Activated naive CD4-positive, alpha-beta T cell treated with anti-CD3 and anti-CD28 coated beads, Interleukin-2, amount 50 U/mL, for 16 hours (primary cell): ENCODE measurements at regions not wholly inside any gene's neighbourhood (a gene's known extent, or its start where the extent isn't known, plus 50 kb on each side); places are given as distances from the start of the nearest gene placed in this dataset.
"Not testable (repeated sequence)": the region's sequence is repeated elsewhere in the genome, so short reads cannot be mapped to it uniquely, and the experiment has no call there.

Experiments
- DNase-seq: peaks from one replicate; pipeline ENCODE4 v3.0.0-alpha.2; 2020

DNA sequence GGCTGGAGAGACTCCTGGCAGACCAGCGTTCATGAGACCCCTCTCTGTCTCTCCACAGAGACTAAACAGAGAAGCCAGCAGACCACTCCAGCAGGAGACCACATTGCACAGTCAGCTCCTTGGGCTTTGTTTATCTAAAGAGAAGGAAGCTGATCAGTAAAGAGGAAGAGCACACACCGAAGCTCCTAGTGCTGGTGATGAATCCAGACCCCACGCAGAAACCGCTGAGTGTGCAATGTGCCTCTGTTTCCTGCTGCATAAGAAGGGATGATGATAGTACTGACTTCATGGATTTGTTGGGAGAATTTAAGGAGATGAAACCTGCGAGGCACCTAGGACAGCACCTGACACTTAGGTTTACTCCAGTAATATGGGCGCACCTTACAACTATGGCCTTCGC is 544.1 kb upstream of the ID2 start:
- no peak for DNase-seq

DNA sequence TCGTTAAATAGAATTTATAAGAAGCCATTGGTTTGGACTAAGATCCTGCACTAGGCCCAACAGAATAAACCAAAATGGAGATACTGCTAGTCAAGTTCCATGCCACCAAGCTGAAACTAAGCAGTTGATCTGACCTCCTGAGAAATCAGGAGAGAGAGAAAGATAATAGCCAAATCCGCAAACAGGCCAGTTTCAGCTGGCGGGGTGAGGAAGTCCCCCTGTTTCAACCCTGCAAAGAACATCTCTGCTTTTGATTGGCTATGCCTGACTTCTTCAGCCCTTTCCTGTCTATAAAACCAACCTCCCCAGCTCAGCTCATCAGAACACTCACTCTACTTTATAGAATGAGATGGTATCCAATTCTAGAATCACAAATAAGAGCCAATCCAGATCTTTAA is 543.3 kb upstream of the ID2 start:
- no peak for DNase-seq

DNA sequence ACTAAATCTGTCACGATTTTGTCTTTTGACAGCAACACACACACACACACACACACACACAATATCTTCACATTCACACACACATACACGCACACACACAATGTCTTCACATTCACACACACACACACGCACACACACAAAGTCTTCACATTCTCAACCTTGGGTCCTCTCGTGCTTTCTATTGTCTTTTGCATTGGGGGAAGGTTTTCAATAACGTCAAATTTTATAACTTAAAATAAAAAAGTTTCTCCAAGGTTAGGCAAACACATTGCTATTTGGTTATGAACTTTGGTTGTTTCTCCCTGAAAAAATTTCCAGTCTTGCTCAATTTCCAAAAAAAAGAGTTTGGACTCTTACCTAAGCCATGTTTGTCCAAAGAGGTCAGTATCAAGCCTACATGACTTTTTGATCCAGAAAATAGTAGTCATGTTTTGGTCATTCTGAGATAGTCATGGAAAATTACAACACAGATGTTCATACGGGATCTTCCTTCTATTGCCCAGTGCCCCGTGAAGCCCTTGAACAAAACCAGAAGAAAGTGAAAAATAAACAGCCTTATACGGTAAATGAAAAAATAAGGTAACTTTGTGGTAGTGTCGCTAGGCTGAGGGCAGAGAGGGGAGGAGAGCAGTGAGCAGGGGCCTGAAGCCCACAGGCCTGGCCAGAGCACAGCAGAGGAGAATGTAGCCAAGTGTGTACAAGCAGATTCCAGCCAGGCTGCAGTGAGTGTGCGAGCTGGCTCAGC is 542.8 kb upstream of the ID2 start:
- no peak for DNase-seq

DNA sequence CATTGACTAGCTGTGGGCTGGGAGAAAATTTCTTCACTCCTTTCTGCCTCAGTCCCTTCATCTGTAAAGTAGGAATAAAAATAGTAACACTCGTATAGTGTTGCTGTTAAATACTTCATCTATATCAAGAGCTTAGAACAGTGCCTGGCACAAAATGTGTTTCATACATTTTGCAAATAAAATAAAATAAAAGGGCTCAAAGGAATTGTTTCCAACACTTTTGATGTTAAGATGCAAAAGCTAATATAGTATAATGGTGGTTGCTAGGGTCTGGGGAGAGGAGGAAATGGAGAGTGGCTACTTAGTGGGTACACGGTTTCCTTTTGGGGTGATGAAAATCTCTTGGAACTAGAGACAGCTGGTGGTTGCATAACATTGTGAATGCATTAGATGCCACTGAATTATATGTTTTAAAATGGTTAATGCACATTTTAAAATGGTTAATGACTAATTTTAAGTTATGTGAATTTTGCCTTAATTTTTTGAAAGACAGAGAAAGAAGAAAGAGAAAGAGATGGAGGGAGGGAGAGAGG is 542.1 kb upstream of the ID2 start:
- DNase-seq, result no peak

DNA sequence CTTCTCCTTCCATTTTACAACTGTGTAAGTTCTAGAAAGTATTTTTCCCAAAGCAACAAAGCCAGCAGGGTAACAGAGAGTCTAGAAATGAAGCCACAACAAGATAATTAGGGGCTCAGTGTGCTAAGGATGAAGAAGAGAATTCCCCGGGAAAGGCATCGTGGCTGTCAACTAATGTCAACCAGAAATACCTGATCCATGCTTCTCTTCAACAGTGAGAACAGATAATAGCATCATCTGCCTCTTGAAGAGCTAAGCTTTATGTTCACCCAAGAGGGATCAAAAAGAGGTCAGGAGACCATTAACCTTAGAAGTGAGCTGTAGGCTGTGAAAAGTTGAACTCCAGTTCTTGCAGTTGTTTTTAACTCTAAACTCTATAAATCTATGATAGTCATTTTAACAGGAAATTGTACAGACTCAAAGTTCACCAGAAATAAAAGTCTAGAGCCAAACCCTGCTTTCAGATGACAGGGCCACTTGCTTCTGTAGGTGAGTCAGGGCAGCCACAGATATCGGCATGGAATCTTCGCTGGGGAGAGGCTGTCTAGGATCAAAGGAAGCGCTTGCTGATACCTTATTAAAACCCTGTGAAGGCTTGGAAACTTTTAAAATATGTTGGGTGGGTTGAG is 540.7 kb upstream of the ID2 start:
- DNase-seq, result no peak

DNA sequence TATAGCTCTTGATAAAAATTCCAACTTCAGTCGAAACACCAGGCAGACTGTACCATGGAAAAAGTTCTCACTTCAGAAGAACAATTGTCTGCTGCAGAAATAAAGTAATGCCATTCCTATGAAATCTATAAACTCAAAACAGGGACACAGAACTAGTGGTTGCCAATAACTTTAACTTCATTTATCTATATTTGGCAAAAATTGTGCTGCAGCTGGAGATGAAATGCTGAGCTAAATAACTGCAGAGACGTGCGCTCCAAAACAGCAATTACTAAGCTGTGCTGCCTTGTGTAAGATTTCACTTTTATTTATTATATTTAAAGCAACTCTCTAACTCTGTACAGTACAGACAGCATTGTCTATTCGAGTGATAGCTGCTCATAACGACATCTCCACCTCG is 540.1 kb upstream of the ID2 start:
- no peak for DNase-seq

DNA sequence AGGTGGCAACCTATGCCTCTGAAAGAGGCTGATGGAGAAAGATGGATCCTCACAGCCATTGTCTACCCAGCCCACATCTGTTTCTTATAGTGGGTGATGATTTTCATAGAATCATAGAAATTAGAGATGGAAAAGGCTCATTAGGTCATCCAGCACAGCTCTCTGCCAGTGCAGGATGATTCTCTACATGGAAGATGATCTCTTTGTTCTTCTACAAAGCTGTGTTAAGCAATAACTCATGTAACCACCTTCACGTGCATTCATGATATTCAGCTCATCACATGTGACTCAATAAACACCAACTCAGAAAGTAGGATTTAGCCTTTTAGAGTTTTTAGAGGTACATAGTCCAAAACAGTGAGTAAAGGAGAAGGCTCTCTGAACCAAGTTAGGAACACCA is 539.4 kb upstream of the ID2 start:
- DNase-seq, result no peak

DNA sequence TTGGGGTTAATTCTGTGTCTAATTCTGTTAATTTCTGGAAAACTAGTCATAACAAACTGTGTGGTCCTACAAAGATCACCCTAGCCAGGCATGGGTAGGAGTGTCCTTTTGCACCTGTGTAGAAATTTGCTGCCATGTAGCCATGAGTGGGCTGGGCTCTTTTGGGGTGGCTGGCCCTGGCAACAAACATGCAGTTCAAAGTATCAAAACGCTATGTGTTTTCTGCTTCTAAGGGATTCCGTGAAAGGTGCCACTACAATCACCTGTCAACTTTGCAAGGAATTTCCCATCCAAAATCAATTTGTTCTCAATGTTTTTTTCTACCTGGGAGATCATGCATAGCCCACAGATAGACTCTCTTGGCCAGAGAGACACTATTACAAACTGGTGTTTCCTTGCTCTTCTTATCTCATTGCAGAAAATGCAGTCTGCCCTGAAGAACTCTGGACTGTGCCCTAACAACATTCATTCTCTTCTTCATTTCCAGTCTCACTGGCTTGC is 537.7 kb upstream of the ID2 start:
- DNase-seq, result no peak

DNA sequence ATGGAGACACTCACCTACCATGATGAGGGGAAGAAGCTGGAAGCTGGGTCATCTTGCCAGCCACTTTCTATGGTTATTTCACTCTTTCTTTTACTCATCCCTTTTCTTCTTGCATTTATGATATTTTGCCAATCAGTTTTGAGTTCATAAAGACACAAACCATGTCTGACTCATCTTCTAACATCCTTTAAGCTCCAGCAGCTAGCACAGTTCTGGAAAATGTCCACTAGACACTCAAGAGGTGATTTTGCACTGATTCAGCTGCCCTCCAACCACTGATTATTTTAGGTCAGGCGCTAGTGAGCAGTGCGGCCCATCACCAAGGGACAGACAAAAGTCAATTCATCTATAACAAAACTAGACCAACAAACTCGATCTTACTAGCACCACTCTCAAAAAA is 537.1 kb upstream of the ID2 start:
- no peak for DNase-seq

DNA sequence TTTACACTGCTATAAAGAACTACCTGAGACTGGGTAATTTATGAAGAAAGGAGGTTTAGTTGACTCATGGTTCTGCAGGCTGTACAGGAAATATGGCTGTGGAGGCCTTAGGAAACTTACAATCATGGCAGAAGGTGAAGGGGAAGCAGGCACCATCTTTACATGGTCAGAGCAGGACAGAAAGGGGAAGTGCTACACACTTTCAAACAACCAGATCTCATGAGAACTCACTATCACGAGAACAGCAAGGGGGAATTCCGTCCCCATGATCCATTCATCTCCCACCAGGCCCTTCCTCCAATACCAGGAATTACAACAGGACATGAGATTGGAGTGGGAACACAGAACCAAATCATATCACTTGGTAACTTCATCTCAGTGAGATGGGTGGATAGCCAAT is 536.5 kb upstream of the ID2 start:
- not testable (repeated sequence) for DNase-seq

DNA sequence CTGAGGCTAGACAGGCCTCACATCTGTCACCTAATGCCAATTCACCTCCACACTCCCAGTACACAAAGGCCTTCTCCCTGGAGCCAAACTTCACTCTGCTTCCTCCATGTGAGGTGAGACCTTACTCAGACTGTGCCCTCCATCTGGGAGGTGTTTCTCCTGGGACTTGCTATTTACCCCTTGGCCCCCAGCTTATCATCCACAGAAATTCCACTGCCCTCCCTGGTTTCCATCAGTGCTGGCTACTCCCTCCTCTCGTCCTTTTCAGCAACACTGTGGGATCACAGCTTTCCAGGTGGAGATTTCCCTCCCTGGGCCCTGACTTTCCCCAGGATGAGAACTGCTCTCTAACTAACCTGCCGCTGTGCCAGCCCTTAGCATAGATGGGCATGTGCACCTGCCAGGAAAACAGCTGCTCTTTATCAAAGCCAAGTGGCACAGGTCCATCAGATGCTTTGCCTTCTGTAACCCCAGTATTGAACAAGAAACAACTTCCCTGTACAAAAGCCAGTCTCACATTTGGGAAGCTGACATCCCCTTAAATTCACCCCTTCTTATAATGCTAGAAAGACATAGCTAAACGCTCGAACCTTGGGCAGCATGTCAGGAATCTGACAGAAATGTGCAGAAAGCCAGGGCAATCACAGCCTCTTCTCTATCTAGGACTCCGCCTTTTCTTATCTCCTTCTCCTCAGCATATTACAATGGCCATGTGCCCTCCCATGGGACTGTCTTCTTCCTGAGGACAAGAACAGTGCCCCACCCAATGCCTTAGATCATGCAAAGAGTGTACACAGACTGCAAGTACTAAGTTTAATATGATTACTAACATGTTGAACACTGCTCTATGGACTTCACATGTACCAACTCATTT is 535.5 kb upstream of the ID2 start:
- no peak for DNase-seq

DNA sequence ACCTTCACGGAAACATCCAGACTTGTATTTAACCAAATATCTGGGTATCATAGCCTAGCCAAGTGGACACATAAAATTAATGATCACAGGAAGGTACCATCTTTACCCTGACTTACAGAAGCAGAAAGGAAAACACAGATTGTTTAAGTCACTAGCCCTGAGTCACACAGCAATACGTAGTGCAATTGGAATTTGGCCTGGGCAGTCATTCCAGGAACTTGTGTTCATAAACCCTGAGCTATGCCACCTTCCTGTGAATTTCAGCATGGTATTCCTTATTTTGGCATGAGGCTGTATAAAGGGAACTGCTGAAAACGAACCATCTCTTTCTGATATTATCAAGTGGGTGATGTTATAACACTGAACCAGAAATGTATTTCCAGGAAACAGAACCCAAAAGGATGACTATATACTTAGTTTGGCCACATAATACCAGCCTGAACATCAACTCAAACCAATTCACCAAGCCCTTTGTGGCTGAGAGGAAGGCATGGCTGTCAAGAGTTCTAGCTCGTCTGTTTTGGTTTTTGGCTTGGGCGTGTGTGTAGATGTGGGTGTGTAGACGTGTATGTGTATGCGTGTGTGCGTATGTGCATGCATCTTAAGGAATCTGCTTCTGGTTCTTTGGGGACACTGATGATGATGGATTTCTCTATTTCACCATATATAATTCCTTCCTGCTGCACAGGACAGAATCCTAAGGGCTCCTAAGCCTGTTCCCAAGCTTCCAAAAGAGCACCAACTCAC is 533.4 kb upstream of the ID2 start:
- DNase-seq, result no peak

DNA sequence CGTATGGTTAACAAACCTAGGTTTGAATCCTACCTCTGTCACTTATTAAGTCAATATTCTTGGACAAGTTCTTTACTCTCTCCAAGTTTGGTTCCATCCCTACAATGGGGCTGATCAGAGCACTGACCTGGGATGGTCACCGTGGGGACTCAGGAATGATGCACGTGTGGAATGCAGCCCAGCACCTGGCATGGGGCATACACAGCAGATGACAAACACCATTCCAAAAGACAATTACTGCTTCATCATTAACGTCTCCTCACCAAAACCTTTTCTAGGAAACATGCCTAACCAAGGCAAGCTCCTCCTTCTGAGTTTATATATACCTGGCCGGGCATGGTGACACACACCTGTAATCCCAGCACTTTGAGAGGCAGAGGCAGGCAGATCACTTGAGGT is 532.9 kb upstream of the ID2 start:
- no peak for DNase-seq

DNA sequence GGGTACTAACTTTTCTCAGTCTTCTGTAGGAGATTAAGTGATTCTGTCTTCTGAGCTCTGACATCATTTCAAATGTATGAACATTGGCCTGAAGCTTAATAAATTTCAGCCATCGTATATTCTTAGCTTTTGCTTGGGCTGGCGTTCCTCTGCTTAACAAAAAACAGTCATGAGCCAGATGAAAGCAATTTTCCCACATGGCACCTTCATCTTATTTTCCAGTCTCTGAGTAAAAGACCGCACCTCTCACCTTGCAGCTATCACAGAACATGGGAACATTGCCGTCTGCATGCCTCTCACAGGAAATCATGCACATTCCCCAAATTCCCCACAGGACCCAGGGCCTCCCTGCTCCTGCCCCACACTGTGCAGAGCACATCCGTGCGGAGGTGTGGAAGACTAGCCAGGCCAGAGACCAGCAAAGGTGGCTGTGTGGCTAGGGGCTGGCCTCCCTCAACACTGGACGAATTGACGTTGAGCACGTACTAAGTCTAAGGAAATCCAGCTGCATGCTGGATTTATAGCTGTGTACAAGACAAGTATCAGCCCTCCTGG is 531.8 kb upstream of the ID2 start:
- no peak for DNase-seq

DNA sequence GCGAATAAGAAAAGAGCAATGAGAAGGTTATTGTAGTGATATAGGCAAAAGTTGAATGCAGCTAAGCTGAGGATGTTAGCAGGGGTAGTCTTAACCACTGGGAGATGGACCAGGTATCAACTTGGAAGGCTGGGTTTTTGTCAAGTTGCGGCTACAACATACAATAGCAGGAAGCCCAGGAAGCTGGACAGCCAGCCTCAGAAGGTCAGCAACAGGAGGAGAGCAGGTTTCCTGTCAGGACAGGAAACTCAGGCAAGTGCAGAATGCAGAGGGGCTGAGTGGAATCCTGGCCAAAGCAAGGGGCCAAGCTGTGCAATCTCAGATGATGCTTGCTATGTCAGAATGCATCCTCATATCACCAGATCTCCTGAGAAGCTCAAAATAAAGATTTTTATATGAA is 530.0 kb upstream of the ID2 start:
- DNase-seq, result no peak

DNA sequence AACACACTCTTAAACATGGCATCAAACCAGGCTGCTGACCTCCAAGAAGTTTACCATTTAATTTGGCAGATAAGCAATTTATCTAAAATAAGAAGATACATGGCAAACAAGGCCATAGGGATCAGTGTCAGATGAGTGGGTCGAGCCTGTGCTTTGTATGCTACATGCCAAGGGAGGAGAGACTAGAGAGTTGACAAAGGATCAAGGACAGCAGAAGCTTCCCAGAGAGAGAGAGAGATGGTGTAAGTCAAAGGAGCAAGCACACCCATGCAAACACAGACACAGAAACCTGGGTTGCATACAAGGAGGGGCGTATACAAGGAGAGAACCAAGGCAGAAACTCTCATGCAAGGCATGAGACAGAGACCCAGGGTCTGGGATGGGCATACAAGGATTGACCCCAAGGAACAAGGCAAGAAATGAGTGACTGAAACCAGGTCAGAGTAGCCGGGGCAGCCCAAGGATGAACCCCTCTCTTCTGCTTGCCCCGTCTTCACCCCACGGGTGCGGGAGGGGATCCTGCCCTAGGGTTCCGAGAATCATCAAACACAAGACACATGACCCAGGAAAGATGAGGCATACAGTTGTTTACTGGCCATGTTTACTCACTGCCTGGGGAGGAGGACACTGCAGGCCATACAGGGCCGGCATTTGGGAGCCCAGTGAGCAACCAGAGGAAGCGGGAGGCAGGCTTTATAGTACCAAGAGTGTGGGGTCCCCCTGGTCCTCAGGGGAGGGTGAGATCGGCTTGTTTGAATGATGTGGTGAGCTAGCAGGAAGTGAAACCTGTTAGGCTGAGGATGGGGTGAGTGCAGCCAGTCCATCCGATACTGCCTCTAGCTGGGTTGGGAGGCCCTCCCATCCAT is 529.2 kb upstream of the ID2 start:
- no peak for DNase-seq

DNA sequence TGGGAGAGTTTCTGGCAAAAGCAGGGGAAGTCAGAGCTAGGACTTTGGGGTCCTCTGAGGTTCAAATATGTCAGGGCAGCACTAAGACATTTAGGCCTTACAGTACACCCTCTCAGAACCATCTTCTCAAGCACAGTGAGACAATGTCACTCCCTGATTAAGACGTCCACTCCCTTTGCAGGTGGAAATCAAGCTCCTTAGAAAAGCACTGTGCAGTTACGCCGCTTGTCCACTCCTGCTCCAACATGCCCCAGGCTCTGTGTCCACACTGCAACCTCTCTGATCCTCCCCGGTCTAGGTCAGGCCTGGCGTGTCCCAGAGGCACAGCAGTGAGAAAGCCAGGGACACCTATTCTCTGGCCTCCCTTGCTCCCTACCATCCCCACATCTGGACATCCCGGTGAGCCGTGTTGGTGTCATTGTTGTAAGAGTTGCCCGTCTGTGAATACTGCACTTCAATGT is 528.6 kb upstream of the ID2 start:
- DNase-seq, result no peak

DNA sequence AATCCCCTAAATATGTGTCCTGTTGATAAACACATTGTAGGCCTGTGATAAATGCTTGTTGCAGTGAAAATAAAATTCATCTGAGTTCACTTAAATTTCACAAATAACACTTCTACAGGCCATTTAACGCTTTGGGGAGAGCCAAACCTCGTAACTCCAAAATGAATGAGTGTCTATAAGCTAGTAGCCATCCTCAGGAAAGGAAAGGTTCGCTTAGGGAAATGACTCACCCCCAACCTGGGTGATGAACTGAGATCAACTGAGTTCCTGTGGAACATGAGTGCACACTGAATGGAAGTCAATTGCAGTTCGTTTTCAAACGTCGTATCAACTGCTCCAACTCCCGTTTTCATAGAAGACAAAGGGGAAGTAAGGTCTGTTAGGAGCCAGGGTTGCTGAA is 527.6 kb upstream of the ID2 start:
- DNase-seq, result no peak

DNA sequence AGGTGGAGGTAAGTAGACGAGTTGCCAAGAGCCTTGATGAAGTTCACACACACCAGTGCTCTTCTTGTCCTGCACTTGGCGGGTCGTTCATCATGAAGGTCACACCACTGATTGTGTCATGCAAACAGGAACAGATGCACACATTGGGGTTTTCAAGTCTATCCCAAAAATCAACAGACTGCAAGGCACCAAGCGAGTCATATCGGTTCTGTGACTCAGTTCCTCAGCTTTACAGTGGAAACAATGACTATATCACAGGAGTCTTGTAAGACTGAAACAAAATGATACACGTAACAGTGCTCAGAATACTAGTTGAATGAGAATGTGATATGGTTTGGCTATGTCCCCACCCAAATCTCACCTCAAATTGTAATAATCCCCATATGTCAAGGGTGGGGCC is 526.9 kb upstream of the ID2 start:
- DNase-seq, result peak; percentile 24

DNA sequence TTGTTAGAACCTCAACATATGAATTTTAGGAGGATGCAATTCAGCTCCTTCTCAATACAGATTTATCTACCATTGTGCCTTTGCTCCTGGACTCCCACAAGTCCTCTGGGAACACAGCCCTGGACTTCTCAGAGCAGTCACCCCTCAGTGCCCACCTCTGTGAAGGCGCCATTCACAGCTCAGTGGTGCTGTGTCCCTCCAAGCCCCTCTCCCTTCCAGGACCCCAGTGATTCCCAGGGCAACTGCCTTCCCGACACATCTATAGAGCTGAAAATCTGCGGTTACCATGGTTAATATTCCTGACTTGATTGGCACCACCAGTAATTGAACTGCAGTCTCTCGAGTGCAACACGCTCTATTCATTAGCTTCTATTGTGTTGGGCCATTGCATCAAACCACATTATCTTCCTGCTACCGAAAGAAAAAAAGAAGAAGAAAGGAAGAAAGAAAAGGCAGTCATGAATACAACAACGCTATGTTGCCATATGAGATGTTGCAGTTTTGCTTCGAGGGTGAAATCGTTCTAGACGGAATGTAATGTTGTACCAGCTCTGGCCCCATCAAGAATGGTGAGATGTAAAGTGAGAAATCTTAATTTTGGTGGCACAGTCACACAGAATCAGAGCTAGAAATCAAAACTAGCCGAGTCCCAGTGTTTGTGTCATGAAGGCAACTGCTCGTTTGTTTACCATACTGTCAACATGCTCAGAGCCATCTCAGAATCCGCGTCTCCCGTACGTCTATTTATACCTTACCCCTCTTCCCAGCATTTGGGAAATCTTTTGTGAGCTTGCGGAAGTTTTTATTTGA is 524.0 kb upstream of the ID2 start:
- no peak for DNase-seq
